KMS-11 (cell line): ENCODE measurements at regions not wholly inside any gene's neighbourhood (a gene's known extent, or its start where the extent isn't known, plus 50 kb on each side); places are given as distances from the start of the nearest gene placed in this dataset.

ENCODE experiments used
- H2AFZ ChIP-seq: fragments of 200-600 bp; sonication (generic); 2 replicates; pipeline ENCODE4 v1.6.1; 2016; ENCODE audit warnings: antibody characterized with exemption, mixed run types, low read depth
- H3K27ac ChIP-seq: fragments of 200-600 bp; sonication (generic); 2 replicates; pipeline ENCODE4 v1.6.1; 2016; ENCODE audit warnings: mild to moderate bottlenecking, mixed run types
- H3K27me3 ChIP-seq: fragments of 200-600 bp; sonication (generic); 2 replicates; pipeline ENCODE4 v1.6.1; 2017; ENCODE audit warnings: mild to moderate bottlenecking, low read depth, mixed run types, moderate library complexity; ENCODE audit not compliant: insufficient read depth
- H3K36me3 ChIP-seq: fragments of 200-600 bp; sonication (generic); 2 replicates; pipeline ENCODE4 v1.6.1; 2017; ENCODE audit warnings: mild to moderate bottlenecking, mixed run types; ENCODE audit not compliant: insufficient read depth
- H3K4me1 ChIP-seq: fragments of 200-600 bp; sonication (generic); 2 replicates; pipeline ENCODE4 v1.6.1; 2016; ENCODE audit warnings: mild to moderate bottlenecking, low read depth, mixed run types; ENCODE audit not compliant: poor library complexity, severe bottlenecking
- H3K4me2 ChIP-seq: fragments of 200-600 bp; sonication (generic); 2 replicates; pipeline ENCODE4 v1.7.0; 2016; ENCODE audit warnings: mild to moderate bottlenecking, mixed run types
- H3K4me3 ChIP-seq: fragments of 200-600 bp; sonication (generic); IDR thresholded peaks from 2 replicates; pipeline ENCODE4 v1.6.1; 2017; ENCODE audit warnings: low read depth, low read length, mixed read lengths; ENCODE audit not compliant: insufficient read depth
- H3K79me2 ChIP-seq: fragments of 200-600 bp; sonication (generic); 2 replicates; pipeline ENCODE4 v1.6.1; 2016; ENCODE audit warnings: low read depth, mixed run types; ENCODE audit not compliant: insufficient read depth
- H3K9ac ChIP-seq: fragments of 200-600 bp; sonication (generic); 2 replicates; pipeline ENCODE4 v1.6.1; 2016; ENCODE audit warnings: mild to moderate bottlenecking, mixed run types
- H4K20me1 ChIP-seq: fragments of 200-600 bp; sonication (generic); 2 replicates; pipeline ENCODE4 v1.6.1; 2016; ENCODE audit warnings: mild to moderate bottlenecking, mixed run types; ENCODE audit not compliant: insufficient read depth
- CTCF ChIP-seq: fragments of 200-600 bp; sonication (generic); conservative IDR thresholded peaks from 2 replicates; pipeline ENCODE4 v1.6.1; 2017; ENCODE audit warnings: low read depth, mild to moderate bottlenecking, antibody characterized with exemption, low read length, moderate library complexity, mixed read lengths

DNA sequence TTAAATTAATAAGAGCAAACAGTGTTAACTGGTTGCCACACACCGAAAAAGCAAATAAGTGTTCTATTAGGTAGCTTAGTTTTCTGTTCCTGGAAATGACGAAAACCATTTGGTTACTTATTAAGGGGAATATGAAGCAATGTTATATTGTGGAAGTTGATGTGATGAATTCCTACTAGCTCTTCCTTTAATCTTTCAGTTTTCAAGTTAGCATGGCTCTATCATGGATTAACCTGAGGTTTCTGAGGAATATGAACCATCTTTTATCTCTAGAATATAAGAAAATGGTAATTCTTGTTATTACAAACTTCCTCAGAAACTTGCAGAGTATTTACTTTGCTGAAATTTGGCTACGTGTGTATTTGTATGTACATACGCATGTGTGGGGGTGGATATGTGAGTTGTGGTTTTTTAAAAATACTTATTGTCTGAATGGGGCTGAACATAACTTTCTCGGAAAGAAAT is 245.7 kb downstream of the KCNC2 start:
- no peaks in the 10 kb centered on the region for H3K27me3 ChIP-seq
- H3K4me2 ChIP-seq: no peak overlapping the region
- H3K79me2 ChIP-seq: no peaks in the 10 kb centered on the region
- no peak overlapping the region for H3K4me3 ChIP-seq
- no peak overlapping the region for H2AFZ ChIP-seq
- no peak for TF ChIP-seq CTCF
- H3K9ac ChIP-seq: no peak overlapping the region
- H3K4me1 ChIP-seq: no peaks in the 10 kb centered on the region
- no peaks in the 10 kb centered on the region for H4K20me1 ChIP-seq
- H3K27ac ChIP-seq: no peak overlapping the region
- no peaks in the 10 kb centered on the region for H3K36me3 ChIP-seq

GRCh38 chr12:74964390-74964789 is 245.2 kb downstream of the KCNC2 start:
- H3K4me3 ChIP-seq: no peak overlapping the region
- no peaks in the 10 kb centered on the region for H4K20me1 ChIP-seq
- H3K4me1 ChIP-seq: no peaks in the 10 kb centered on the region
- no peak overlapping the region for H3K27ac ChIP-seq
- no peak overlapping the region for H2AFZ ChIP-seq
- H3K9ac ChIP-seq: no peak overlapping the region
- no peaks in the 10 kb centered on the region for H3K36me3 ChIP-seq
- no peak overlapping the region for H3K4me2 ChIP-seq
- H3K27me3 ChIP-seq: no peaks in the 10 kb centered on the region
- no peaks in the 10 kb centered on the region for H3K79me2 ChIP-seq
- TF ChIP-seq CTCF: no peak

- H3K36me3 ChIP-seq: no peaks in the 10 kb centered on the region
- no peak overlapping the region for H3K27ac ChIP-seq
- H3K4me3 ChIP-seq: no peak overlapping the region
- no peaks in the 10 kb centered on the region for H4K20me1 ChIP-seq
- H3K9ac ChIP-seq: no peak overlapping the region
- H3K4me2 ChIP-seq: no peak overlapping the region
- TF ChIP-seq CTCF: no peak
- no peaks in the 10 kb centered on the region for H3K4me1 ChIP-seq
- no peaks in the 10 kb centered on the region for H3K79me2 ChIP-seq
- H3K27me3 ChIP-seq: no peaks in the 10 kb centered on the region
- no peak overlapping the region for H2AFZ ChIP-seq
These were observed 238.4 kb downstream of the KCNC2 start for GRCh38 chr12:74971201-74971600.

DNA sequence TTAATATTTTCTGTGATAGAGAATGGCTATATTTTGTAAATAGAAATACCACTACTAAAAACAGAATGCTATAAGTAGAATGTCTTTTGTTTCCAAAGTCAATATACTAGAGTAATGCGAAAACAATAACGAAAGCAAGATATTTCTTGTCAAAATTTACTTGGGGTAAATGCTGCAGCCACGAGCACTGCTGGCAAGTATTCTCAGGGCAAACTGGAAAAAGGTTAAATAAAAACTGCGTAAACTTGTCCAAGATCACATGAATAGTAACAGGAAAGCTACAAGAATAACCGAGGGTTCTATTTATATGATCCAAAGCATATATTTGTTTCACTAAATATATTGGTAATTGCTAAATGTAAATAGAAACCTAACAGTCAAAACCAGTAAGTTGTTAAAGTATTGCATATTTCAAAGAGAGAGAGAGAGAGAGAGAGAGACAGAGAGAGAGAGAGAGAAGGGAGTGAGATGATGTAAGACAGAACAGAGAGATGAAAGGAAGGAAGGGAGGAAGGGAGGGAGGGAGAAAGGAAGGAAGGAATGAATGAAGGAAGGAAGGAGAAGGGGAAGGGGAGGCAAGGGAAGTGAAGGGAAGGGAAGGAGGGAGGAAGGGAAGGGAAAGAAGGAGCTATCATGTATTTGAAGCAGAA is 231.7 kb downstream of the KCNC2 start:
- no peak overlapping the region for H2AFZ ChIP-seq
- H3K27ac ChIP-seq: no peak overlapping the region
- H3K36me3 ChIP-seq: no peaks in the 10 kb centered on the region
- no peaks in the 10 kb centered on the region for H3K4me1 ChIP-seq
- H4K20me1 ChIP-seq: no peaks in the 10 kb centered on the region
- no peak overlapping the region for H3K4me2 ChIP-seq
- H3K4me3 ChIP-seq: no peak overlapping the region
- H3K27me3 ChIP-seq: no peaks in the 10 kb centered on the region
- no peak for TF ChIP-seq CTCF
- H3K79me2 ChIP-seq: no peaks in the 10 kb centered on the region
- H3K9ac ChIP-seq: no peak overlapping the region
